CD14-positive monocyte (primary cell): ENCODE measurements at regions not wholly inside any gene's neighbourhood (a gene's known extent, or its start where the extent isn't known, plus 50 kb on each side); places are given as distances from the start of the nearest gene placed in this dataset.

Source experiments
- DNase-seq, 3 donors: peaks; one replicate each; pipeline ENCODE4 v3.0.0-alpha.2; 2011 to 2022
- H2AFZ ChIP-seq: 2 replicates; pipeline ENCODE4 v1.6.0; 2012; ENCODE audit warnings: mild to moderate bottlenecking, low read depth, low read length, inconsistent platforms; ENCODE audit not compliant: insufficient read depth, poor library complexity, severe bottlenecking
- H3K27ac ChIP-seq, 2 donors: 1 replicate in 1 of 2; 2 replicates in 1 of 2; pipeline ENCODE4 v1.5.1; 2012 to 2013; ENCODE audit warnings: low read length in 2 of 2, control low read depth in 1 of 2, inconsistent platforms in 1 of 2, low read depth in 1 of 2, mild to moderate bottlenecking in 1 of 2
- H3K27me3 ChIP-seq, 2 donors: one replicate each; pipeline versions ENCODE4 v1.6.0 to v1.6.1; 2011 to 2013; ENCODE audit warnings: low read length in 2 of 2; ENCODE audit not compliant: control insufficient read depth in 2 of 2, insufficient read depth in 2 of 2
- H3K36me3 ChIP-seq, 2 donors: replicated peaks in 1 of 2; 1 replicate in 1 of 2; 2 replicates in 1 of 2; pipeline versions ENCODE4 v1.5.1 to v1.6.1; 2012 to 2013; ENCODE audit warnings: low read length in 2 of 2, control low read depth in 1 of 2, inconsistent platforms in 1 of 2, mild to moderate bottlenecking in 1 of 2; ENCODE audit not compliant: insufficient read depth in 2 of 2, control insufficient read depth in 1 of 2
- H3K4me1 ChIP-seq, 2 donors: 1 replicate in 1 of 2; 2 replicates in 1 of 2; pipeline versions ENCODE4 v1.5.1 to v1.6.1; 2012 to 2013; ENCODE audit warnings: low read length in 2 of 2, control low read depth in 1 of 2, inconsistent platforms in 1 of 2, mild to moderate bottlenecking in 1 of 2, moderate library complexity in 1 of 2; ENCODE audit not compliant: insufficient read depth in 2 of 2, control insufficient read depth in 1 of 2
- H3K4me2 ChIP-seq: replicated peaks from 2 replicates; pipeline ENCODE3; 2012; ENCODE audit warnings: low read length, moderate library complexity, mild to moderate bottlenecking; ENCODE audit not compliant: poor library complexity, severe bottlenecking; ENCODE audit errors: extremely low read depth
- H3K4me3 ChIP-seq, 3 experiments: fragments of 200-600 bp in 1 of 3; sonication (generic) in 1 of 3; replicated peaks in 1 of 3; 1 replicate in 2 of 3; 2 replicates in 1 of 3; pipeline ENCODE4 v1.5.1; 2011 to 2013; ENCODE audit warnings: low read length in 3 of 3, mild to moderate bottlenecking in 3 of 3, control low read depth in 2 of 3, low read depth in 2 of 3, inconsistent platforms in 1 of 3, moderate library complexity in 1 of 3
- H3K79me2 ChIP-seq: 2 replicates; pipeline ENCODE4 v1.6.0; 2012; ENCODE audit warnings: mild to moderate bottlenecking, control low read depth, inconsistent platforms, low read length, moderate library complexity; ENCODE audit not compliant: insufficient read depth
- H3K9ac ChIP-seq: 2 replicates; pipeline ENCODE4 v1.6.0; 2017; ENCODE audit warnings: low read length, mild to moderate bottlenecking; ENCODE audit not compliant: insufficient read depth, poor library complexity, severe bottlenecking
- H3K9me3 ChIP-seq, 2 donors: replicated peaks in 1 of 2; 1 replicate in 1 of 2; 2 replicates in 1 of 2; pipeline versions ENCODE4 v1.5.1 to v1.6.1; 2012 to 2013; ENCODE audit warnings: low read length in 2 of 2, control low read depth in 1 of 2; ENCODE audit not compliant: control insufficient read depth in 1 of 2, insufficient read depth in 1 of 2
- H4K20me1 ChIP-seq: 2 replicates; pipeline ENCODE4 v1.6.0; 2012; ENCODE audit warnings: mild to moderate bottlenecking, low read length, control low read depth, moderate library complexity; ENCODE audit not compliant: insufficient read depth
- H3K27ac Mint-ChIP-seq, 7 donors: one replicate each; pipeline ENCODE4 v1.8.0; 2020; ENCODE audit warnings: mild to moderate bottlenecking in 7 of 7, mixed read lengths in 7 of 7, moderate library complexity in 6 of 7, inconsistent platforms in 2 of 7
- H3K27me3 Mint-ChIP-seq, 3 donors: one replicate each; pipeline ENCODE4 v1.8.0; 2021 to 2022; ENCODE audit warnings: low read depth in 3 of 3, mild to moderate bottlenecking in 3 of 3, mixed read lengths in 3 of 3, moderate library complexity in 3 of 3, inconsistent platforms in 1 of 3
- H3K36me3 Mint-ChIP-seq, 2 donors: one replicate each; pipeline ENCODE4 v1.8.0; 2020; ENCODE audit warnings: mixed read lengths in 2 of 2, inconsistent platforms in 1 of 2, mild to moderate bottlenecking in 1 of 2
- H3K4me1 Mint-ChIP-seq: one replicate; pipeline ENCODE4 v1.8.0; 2020; ENCODE audit warnings: mild to moderate bottlenecking, mixed read lengths
- H3K4me3 Mint-ChIP-seq, 2 donors: one replicate each; pipeline ENCODE4 v1.8.0; 2020; ENCODE audit warnings: mild to moderate bottlenecking in 2 of 2, mixed read lengths in 2 of 2, moderate library complexity in 1 of 2
- H3K9me3 Mint-ChIP-seq, 7 donors: one replicate each; pipeline ENCODE4 v1.8.0; 2020 to 2022; ENCODE audit warnings: mixed read lengths in 7 of 7, mild to moderate bottlenecking in 6 of 7, moderate library complexity in 6 of 7, inconsistent platforms in 2 of 7
- WGBS: methylation state at CpG from one replicate; pipeline ENCODE4 v1.1.5; 2013; ENCODE audit warnings: missing lambda C conversion rate; ENCODE audit not compliant: insufficient coverage; 5-methylcytosine and 5-hydroxymethylcytosine counted together
- intact Hi-C, 2 donors: fragments of 100-400 bp; cut with micrococcal nuclease; formaldehyde crosslinking; loops; one replicate each; pipeline versions ENCODE4 v1.15.0 to v1.15.1; 2023
- TF ChIP-seq, protein P1 (sequence below): fragments of 200-600 bp; IDR thresholded peaks from one replicate; pipeline ENCODE4 v1.8.0; 2022; ENCODE audit warnings: antibody characterized with exemption, mild to moderate bottlenecking

DNA sequence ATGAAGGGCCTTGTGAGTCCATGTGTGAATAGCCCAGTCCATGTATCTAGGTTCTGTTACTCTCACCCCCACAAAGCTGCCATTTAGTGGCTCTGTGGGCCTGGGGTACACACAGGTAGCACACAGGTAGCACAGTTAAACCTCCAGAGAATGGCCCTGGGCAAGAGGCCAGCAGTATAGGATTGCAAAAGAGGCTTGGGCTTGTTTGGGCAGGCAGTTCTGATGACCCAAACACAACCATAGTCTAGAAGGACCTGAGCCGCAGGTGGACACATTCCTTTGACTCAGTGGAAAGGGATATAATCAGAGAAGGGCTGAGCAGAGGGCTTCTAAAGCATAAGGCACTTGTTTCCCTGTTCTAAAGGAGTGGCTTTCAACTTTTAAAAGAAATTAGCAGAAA is 326.8 kb upstream of the SGCD start:
- no peaks in the 10 kb centered on the region for H4K20me1 ChIP-seq
- Mint-ChIP-seq H3K9me3 (peaks cover 0 to 3% (median 0%) of the 10 kb centered on the region in 7 donors), H3K4me1 (no peaks in the 10 kb centered on the region), H3K4me3 (no peak overlapping the region), H3K27ac (no peak overlapping the region), H3K36me3 (no peaks in the 10 kb centered on the region), H3K27me3 (peaks cover 0 to 1% (median 1%) of the 10 kb centered on the region in 3 donors)
- H2AFZ ChIP-seq: no peak overlapping the region
- H3K4me2 ChIP-seq: no peak overlapping the region
- WGBS: no CpG with 5 or more reads among the region's 1 CpG
- H3K9ac ChIP-seq: no peak overlapping the region
- H3K79me2 ChIP-seq: no peaks in the 10 kb centered on the region
- no peaks in the 10 kb centered on the region for H3K4me1 ChIP-seq
- H3K4me3 ChIP-seq: no peak overlapping the region
- TF ChIP-seq, protein P1, sequence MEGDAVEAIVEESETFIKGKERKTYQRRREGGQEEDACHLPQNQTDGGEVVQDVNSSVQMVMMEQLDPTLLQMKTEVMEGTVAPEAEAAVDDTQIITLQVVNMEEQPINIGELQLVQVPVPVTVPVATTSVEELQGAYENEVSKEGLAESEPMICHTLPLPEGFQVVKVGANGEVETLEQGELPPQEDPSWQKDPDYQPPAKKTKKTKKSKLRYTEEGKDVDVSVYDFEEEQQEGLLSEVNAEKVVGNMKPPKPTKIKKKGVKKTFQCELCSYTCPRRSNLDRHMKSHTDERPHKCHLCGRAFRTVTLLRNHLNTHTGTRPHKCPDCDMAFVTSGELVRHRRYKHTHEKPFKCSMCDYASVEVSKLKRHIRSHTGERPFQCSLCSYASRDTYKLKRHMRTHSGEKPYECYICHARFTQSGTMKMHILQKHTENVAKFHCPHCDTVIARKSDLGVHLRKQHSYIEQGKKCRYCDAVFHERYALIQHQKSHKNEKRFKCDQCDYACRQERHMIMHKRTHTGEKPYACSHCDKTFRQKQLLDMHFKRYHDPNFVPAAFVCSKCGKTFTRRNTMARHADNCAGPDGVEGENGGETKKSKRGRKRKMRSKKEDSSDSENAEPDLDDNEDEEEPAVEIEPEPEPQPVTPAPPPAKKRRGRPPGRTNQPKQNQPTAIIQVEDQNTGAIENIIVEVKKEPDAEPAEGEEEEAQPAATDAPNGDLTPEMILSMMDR: no peak
- intact Hi-C loops: no loop called here
- no peaks in the 10 kb centered on the region for H3K36me3 ChIP-seq
- H3K27me3 ChIP-seq: no peaks in the 10 kb centered on the region
- no peak for DNase-seq
- H3K9me3 ChIP-seq: peaks cover 0 to 2% of the 10 kb centered on the region in 2 donors
- H3K27ac ChIP-seq: no peak overlapping the region

DNA sequence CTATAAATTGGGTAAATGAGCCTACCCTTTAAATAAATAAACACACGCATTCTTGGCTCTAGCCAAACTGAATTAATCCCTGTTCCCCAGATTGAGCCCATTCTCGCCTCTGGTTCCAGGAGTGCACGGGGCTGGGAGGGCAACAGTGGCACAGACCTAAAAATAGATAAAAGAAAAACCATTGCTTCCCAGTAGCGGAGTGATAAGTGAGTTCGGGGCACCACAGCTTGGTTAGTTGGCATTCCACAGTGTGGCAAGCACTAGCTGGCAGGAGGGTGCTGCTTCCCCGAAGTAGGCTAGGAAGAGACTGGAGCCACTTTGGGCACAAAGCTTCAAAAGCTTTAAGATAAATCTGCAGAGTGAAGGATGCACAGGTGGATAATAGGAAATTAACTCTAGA is 322.2 kb upstream of the SGCD start:
- no peaks in the 10 kb centered on the region for H3K4me1 ChIP-seq
- Mint-ChIP-seq H3K36me3 (no peaks in the 10 kb centered on the region), H3K27ac (no peak overlapping the region), H3K9me3 (peaks cover 0 to 5% (median 2%) of the 10 kb centered on the region in 7 donors), H3K4me3 (no peak overlapping the region), H3K27me3 (peaks cover 0 to 1% (median 0%) of the 10 kb centered on the region in 3 donors), H3K4me1 (no peaks in the 10 kb centered on the region)
- no peak for DNase-seq
- H4K20me1 ChIP-seq: no peaks in the 10 kb centered on the region
- H3K27ac ChIP-seq: no peak overlapping the region
- no peak overlapping the region for H3K9ac ChIP-seq
- H3K27me3 ChIP-seq: no peaks in the 10 kb centered on the region
- intact Hi-C loops: no loop called here
- no peak overlapping the region for H3K4me3 ChIP-seq
- H3K4me2 ChIP-seq: no peak overlapping the region
- H3K36me3 ChIP-seq: no peaks in the 10 kb centered on the region
- no peaks in the 10 kb centered on the region for H3K79me2 ChIP-seq
- H3K9me3 ChIP-seq: peaks cover 0 to 2% of the 10 kb centered on the region in 2 donors
- WGBS: 93% methylated on average over 3 of the region's 6 CpGs
- no peak overlapping the region for H2AFZ ChIP-seq
- TF ChIP-seq, protein P1: no peak
